Testis (tissue), 2 donors: ENCODE measurements at regions not wholly inside any gene's neighbourhood (a gene's known extent, or its start where the extent isn't known, plus 50 kb on each side); places are given as distances from the start of the nearest gene placed in this dataset.

Experiments used
- POLR2A ChIP-seq: fragments of 450-650 bp; IDR thresholded peaks from one replicate; pipeline ENCODE4 v1.6.1; 2017; ENCODE audit warnings: antibody characterized with exemption, mild to moderate bottlenecking, moderate library complexity
- TF ChIP-seq, protein P1 (sequence below), 3 experiments: fragments of 450-650 bp in 2 of 3; fragments of 200-600 bp in 1 of 3; sonication (generic) in 1 of 3; IDR thresholded peaks; one replicate each; pipeline ENCODE4 v1.5.1; 2016 to 2019; ENCODE audit warnings: antibody characterized with exemption in 3 of 3, mild to moderate bottlenecking in 2 of 3, moderate library complexity in 1 of 3

DNA sequence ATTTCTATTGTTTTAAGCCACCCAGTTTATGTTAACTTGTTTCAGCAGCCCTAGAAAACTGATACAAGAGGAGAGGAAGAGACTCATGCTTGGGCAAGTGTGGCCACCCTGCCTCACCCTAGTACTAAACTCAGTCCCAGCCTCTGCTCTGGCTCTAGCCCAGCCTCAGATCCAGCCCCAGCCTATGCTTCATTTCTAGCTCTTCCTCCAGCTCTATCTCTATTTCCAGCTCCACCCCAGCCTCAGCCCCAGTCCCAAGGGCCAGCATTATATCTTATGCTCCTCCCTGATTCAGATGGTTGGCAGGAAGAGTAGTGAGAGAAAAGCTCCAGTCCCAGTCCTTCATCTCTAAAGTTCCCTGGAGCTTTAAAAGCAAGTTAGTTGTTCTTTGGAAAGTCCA, 535.5 kb downstream of the PTPRC start:
- TF ChIP-seq, protein P1, sequence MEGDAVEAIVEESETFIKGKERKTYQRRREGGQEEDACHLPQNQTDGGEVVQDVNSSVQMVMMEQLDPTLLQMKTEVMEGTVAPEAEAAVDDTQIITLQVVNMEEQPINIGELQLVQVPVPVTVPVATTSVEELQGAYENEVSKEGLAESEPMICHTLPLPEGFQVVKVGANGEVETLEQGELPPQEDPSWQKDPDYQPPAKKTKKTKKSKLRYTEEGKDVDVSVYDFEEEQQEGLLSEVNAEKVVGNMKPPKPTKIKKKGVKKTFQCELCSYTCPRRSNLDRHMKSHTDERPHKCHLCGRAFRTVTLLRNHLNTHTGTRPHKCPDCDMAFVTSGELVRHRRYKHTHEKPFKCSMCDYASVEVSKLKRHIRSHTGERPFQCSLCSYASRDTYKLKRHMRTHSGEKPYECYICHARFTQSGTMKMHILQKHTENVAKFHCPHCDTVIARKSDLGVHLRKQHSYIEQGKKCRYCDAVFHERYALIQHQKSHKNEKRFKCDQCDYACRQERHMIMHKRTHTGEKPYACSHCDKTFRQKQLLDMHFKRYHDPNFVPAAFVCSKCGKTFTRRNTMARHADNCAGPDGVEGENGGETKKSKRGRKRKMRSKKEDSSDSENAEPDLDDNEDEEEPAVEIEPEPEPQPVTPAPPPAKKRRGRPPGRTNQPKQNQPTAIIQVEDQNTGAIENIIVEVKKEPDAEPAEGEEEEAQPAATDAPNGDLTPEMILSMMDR (IDR thresholded peaks at IDR 0.05): no peak
- no peak for TF ChIP-seq POLR2A
